HepG2 (cell line): ENCODE measurements at regions not wholly inside any gene's neighbourhood (a gene's known extent, or its start where the extent isn't known, plus 50 kb on each side); places are given as distances from the start of the nearest gene placed in this dataset.

Experiments
- ATAC-seq: fragments of 200-7000 bp; cut with Tn5 transposase; 3 replicates; pipeline ENCODE4 v1.9.1; 2020; ENCODE audit warnings: mild to moderate bottlenecking, moderate library complexity
- BruUV-seq: library from RNA; stranded (reverse); fragments of 400-500 nt; replicated peaks from 2 replicates; lab custom pipeline; 2021; lab: Mats Ljungman, UMichigan
- CTCF ChIA-PET: fragments of 300-600 bp; formaldehyde crosslinking; extraction: SDS; loops from one replicate; lab custom pipeline; 2021; ENCODE audit warnings: low total read pairs, inconsistent platforms, low intra/inter-chr PET ratio; lab: Yijun Ruan, JAX
- POLR2A ChIA-PET: fragments of 350-600 bp; sonication (Branson Sonifier 250); formaldehyde crosslinking; loops from one replicate; lab custom pipeline; 2020; ENCODE audit warnings: antibody characterized with exemption, inconsistent platforms; lab: Yijun Ruan, JAX
- DNase-seq: peaks from one replicate; pipeline ENCODE4 v3.0.0-alpha.2; 2015; ENCODE audit warnings: low spot score
- FAIRE-seq: peaks from 3 replicates; lab custom pipeline; 2011; peaks lifted over from hg19 to GRCh38; lab: Jason Lieb, UNC
- H2AFZ ChIP-seq: one replicate; pipeline ENCODE4 v1.6.1; 2011; ENCODE audit warnings: low read length, inconsistent platforms
- H3K27ac ChIP-seq: fragments of 300-600 bp; 3 replicates; pipeline ENCODE4 v1.8.0; 2011; ENCODE audit warnings: mixed run types, mild to moderate bottlenecking, mixed read lengths, low read length, inconsistent platforms; ENCODE audit not compliant: insufficient read depth; ENCODE audit errors: extremely low read length
- H3K27me3 ChIP-seq, 2 experiments: fragments of 200-600 bp in 1 of 2; 2 replicates in 1 of 2; 3 replicates in 1 of 2; pipeline versions ENCODE4 v1.6.0 to v1.8.0; 2011; ENCODE audit warnings: low read length in 2 of 2, mild to moderate bottlenecking in 2 of 2, moderate library complexity in 2 of 2, inconsistent platforms in 1 of 2; ENCODE audit not compliant: insufficient read depth in 2 of 2, control insufficient read depth in 1 of 2
- H3K36me3 ChIP-seq, 2 experiments: fragments of 200-600 bp in 1 of 2; replicated peaks in 1 of 2; 2 replicates in 1 of 2; 3 replicates in 1 of 2; pipeline versions ENCODE4 v1.5.1 to v1.8.0; 2011; ENCODE audit warnings: low read length in 2 of 2, inconsistent platforms in 1 of 2; ENCODE audit not compliant: insufficient read depth in 2 of 2, control insufficient read depth in 1 of 2
- H3K4me1 ChIP-seq: 2 replicates; pipeline ENCODE4 v1.5.1; 2012; ENCODE audit warnings: low read length, inconsistent platforms; ENCODE audit not compliant: insufficient read depth
- H3K4me2 ChIP-seq: 2 replicates; pipeline ENCODE4 v1.6.0; 2011; ENCODE audit warnings: low read depth, low read length, inconsistent platforms
- H3K4me3 ChIP-seq, 3 experiments: fragments of 200-600 bp in 1 of 3; sonication (generic), shearing (Covaris generic) in 1 of 3; replicated peaks in 1 of 3; 2 replicates each; pipeline ENCODE4 v1.5.1; 2011 to 2016; ENCODE audit warnings: low read length in 3 of 3, inconsistent platforms in 2 of 3, low read depth in 2 of 3, mild to moderate bottlenecking in 2 of 3, control low read depth in 1 of 3, mixed read lengths in 1 of 3; ENCODE audit not compliant: insufficient read depth in 1 of 3
- H3K79me2 ChIP-seq: one replicate; pipeline ENCODE4 v1.6.1; 2011; ENCODE audit warnings: low read length, inconsistent platforms; ENCODE audit not compliant: insufficient read depth
- H3K9ac ChIP-seq: 2 replicates; pipeline ENCODE4 v1.6.0; 2011; ENCODE audit warnings: mild to moderate bottlenecking, low read depth, low read length, inconsistent platforms; ENCODE audit not compliant: insufficient read depth
- H3K9me3 ChIP-seq: 2 replicates; pipeline ENCODE4 v1.5.1; 2012; ENCODE audit warnings: mild to moderate bottlenecking, low read length
- H4K20me1 ChIP-seq: 2 replicates; pipeline ENCODE4 v1.6.0; 2011; ENCODE audit warnings: inconsistent platforms, mild to moderate bottlenecking, low read length, moderate library complexity; ENCODE audit not compliant: insufficient read depth
- HNF4G ChIP-seq, 2 experiments: sonication (generic) in 1 of 2; formaldehyde crosslinking in 1 of 2; IDR thresholded peaks; 2 replicates each; pipeline versions ENCODE4 v1.4.0 to v1.6.1; 2011 to 2020; ENCODE audit warnings: borderline replicate concordance in 2 of 2, low read depth in 2 of 2, mild to moderate bottlenecking in 2 of 2, low read length in 1 of 2, missing genetic modification reagents in 1 of 2, moderate library complexity in 1 of 2
- HOXA5 ChIP-seq: sonication (generic); formaldehyde crosslinking; IDR thresholded peaks from 2 replicates; pipeline ENCODE4 v1.4.0; 2020; ENCODE audit warnings: missing genetic modification reagents
- MAFF ChIP-seq: IDR thresholded peaks from 2 replicates; pipeline ENCODE4 v1.6.1; 2011; ENCODE audit warnings: low read depth, low read length, improper control_type of control experiment
- MAFK ChIP-seq, 2 experiments: IDR thresholded peaks in 1 of 2; conservative IDR thresholded peaks in 1 of 2; 2 replicates each; pipeline ENCODE4 v1.6.1; 2011; ENCODE audit warnings: improper control_type of control experiment in 2 of 2, low read length in 2 of 2
- NFATC3 ChIP-seq: sonication (generic); formaldehyde crosslinking; IDR thresholded peaks from 2 replicates; pipeline ENCODE4 v1.5.1; 2020; ENCODE audit warnings: mild to moderate bottlenecking, missing genetic modification reagents
- NFYC ChIP-seq: IDR thresholded peaks from 2 replicates; pipeline ENCODE4 v1.6.1; 2016; ENCODE audit warnings: missing genetic modification reagents, missing compliant biosample characterization
- RFX5 ChIP-seq: IDR thresholded peaks from 2 replicates; pipeline ENCODE4 v1.6.1; 2011; ENCODE audit warnings: low read depth, low read length, improper control_type of control experiment
- TCF12 ChIP-seq, 2 experiments: fragments of 450-650 bp in 1 of 2; sonication (generic) in 1 of 2; formaldehyde crosslinking in 1 of 2; IDR thresholded peaks; 2 replicates each; pipeline versions ENCODE4 v1.6.1 to v1.8.0; 2017 to 2022; ENCODE audit warnings: antibody characterized with exemption in 1 of 2, mild to moderate bottlenecking in 1 of 2, missing genetic modification reagents in 1 of 2, moderate library complexity in 1 of 2
- WGBS: methylation state at CpG from one replicate; pipeline ENCODE4 v1.1.6; 2017; ENCODE audit warnings: low lambda C conversion rate; 5-methylcytosine and 5-hydroxymethylcytosine counted together
- in situ Hi-C: cut with HindIII; loops from 2 replicates; pipeline ENCODE4 v1.10.0; 2017; ENCODE audit warnings: low pct_unique_long_range_greater_than_20kb; ENCODE audit not compliant: extremely low pct_ligation_motif_present
- intact Hi-C: fragments of 100-400 bp; cut with micrococcal nuclease; formaldehyde crosslinking; loops from one replicate; pipeline ENCODE4 v1.10.0; 2022; ENCODE audit not compliant: unreplicated experiment
- TF ChIP-seq, protein P1 (sequence below): sonication (generic); formaldehyde crosslinking; IDR thresholded peaks from 2 replicates; pipeline ENCODE4 v1.5.1; 2020; ENCODE audit warnings: mild to moderate bottlenecking, missing genetic modification reagents, moderate library complexity
- TF ChIP-seq, protein P2 (sequence below): sonication (generic); formaldehyde crosslinking; IDR thresholded peaks from 2 replicates; pipeline ENCODE4 v1.9.0; 2022; ENCODE audit warnings: low read depth, missing genetic modification reagents

DNA sequence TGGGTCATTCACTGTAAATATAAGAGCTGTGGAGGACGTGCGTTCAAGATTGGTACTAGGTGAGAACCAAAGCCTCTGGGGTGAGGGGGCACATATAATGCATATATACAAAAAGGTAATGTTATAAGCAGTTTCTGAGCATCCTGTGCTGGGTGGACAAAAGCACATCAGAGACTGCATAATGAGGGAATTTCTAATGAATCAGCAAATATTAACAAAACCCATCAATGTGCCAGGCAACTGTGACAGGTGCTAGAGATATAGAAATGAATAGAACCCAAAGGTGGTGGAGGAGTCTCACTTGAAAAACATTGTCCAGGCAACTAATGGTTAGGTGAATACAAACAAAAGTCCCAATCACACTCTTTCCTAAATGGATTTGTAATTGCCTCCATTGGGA lies 74.7 kb downstream of the GPR65 start:
- WGBS: 100% methylated on average over 2 of the region's 2 CpGs
- TF ChIP-seq NFYC (CRISPR knock-in tag) (no peak), RFX5 (no peak), HNF4G (IDR thresholded peaks at IDR 0.05; ENCODE audit: borderline replicate concordance, low read depth, low read length) (no peak), HNF4G (CRISPR knock-in tag; IDR thresholded peaks at IDR 0.05; ENCODE audit: borderline replicate concordance, low read depth) (no peak), HOXA5 (CRISPR knock-in tag) (no peak), NFATC3 (CRISPR knock-in tag) (no peak), MAFK (conservative IDR thresholded peaks at IDR 0.05 in 1 of 2, IDR thresholded peaks at IDR 0.05 in 1 of 2; ENCODE audit: low read length in 2 of 2) (peak; percentile 77 to 86), TCF12 (IDR thresholded peaks at IDR 0.05) (no peak), TCF12 (CRISPR knock-in tag; IDR thresholded peaks at IDR 0.05) (no peak), MAFF (peak; percentile 81)
- TF ChIP-seq, protein P1, sequence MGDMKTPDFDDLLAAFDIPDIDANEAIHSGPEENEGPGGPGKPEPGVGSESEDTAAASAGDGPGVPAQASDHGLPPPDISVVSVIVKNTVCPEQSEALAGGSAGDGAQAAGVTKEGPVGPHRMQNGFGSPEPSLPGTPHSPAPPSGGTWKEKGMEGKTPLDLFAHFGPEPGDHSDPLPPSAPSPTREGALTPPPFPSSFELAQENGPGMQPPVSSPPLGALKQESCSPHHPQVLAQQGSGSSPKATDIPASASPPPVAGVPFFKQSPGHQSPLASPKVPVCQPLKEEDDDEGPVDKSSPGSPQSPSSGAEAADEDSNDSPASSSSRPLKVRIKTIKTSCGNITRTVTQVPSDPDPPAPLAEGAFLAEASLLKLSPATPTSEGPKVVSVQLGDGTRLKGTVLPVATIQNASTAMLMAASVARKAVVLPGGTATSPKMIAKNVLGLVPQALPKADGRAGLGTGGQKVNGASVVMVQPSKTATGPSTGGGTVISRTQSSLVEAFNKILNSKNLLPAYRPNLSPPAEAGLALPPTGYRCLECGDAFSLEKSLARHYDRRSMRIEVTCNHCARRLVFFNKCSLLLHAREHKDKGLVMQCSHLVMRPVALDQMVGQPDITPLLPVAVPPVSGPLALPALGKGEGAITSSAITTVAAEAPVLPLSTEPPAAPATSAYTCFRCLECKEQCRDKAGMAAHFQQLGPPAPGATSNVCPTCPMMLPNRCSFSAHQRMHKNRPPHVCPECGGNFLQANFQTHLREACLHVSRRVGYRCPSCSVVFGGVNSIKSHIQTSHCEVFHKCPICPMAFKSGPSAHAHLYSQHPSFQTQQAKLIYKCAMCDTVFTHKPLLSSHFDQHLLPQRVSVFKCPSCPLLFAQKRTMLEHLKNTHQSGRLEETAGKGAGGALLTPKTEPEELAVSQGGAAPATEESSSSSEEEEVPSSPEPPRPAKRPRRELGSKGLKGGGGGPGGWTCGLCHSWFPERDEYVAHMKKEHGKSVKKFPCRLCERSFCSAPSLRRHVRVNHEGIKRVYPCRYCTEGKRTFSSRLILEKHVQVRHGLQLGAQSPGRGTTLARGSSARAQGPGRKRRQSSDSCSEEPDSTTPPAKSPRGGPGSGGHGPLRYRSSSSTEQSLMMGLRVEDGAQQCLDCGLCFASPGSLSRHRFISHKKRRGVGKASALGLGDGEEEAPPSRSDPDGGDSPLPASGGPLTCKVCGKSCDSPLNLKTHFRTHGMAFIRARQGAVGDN (CRISPR knock-in tag): no peak
- TF ChIP-seq, protein P2, sequence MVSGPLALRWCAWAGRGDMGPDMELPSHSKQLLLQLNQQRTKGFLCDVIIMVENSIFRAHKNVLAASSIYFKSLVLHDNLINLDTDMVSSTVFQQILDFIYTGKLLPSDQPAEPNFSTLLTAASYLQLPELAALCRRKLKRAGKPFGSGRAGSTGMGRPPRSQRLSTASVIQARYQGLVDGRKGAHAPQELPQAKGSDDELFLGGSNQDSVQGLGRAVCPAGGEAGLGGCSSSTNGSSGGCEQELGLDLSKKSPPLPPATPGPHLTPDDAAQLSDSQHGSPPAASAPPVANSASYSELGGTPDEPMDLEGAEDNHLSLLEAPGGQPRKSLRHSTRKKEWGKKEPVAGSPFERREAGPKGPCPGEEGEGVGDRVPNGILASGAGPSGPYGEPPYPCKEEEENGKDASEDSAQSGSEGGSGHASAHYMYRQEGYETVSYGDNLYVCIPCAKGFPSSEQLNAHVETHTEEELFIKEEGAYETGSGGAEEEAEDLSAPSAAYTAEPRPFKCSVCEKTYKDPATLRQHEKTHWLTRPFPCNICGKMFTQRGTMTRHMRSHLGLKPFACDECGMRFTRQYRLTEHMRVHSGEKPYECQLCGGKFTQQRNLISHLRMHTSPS (CRISPR knock-in tag): no peak
- Histone ChIP-seq H2AFZ (no peak overlapping the region), H3K27ac (no peak overlapping the region), H3K4me3 (no peak overlapping the region), H3K79me2 (no peaks in the 10 kb centered on the region), H4K20me1 (no peaks in the 10 kb centered on the region), H3K9ac (no peak overlapping the region), H3K4me1 (peaks cover 10% of the 10 kb centered on the region), H3K36me3 (peaks cover 4 to 10% of the 10 kb centered on the region in 2 experiments; a peak in 4 of 5 replicates), H3K9me3 (no peaks in the 10 kb centered on the region), H3K27me3 (no peaks in the 10 kb centered on the region), H3K4me2 (no peak overlapping the region)
- ChIA-PET CTCF (no interaction called here), POLR2A (no interaction called here)
- FAIRE-seq (no peak), DNase-seq (no peak), ATAC-seq (no peak)
- in situ Hi-C loops (no loop called here), intact Hi-C loops (no loop called here)
- BruUV-seq: no TSS peak
